Cardiac fibroblast (primary cell): ENCODE measurements at regions not wholly inside any gene's neighbourhood (a gene's known extent, or its start where the extent isn't known, plus 50 kb on each side); places are given as distances from the start of the nearest gene placed in this dataset.

Experiments used
- DNase-seq, 2 donors: peaks; one replicate each; pipeline versions ENCODE4 v3.0.0 to v3.0.0-alpha.2; 2010; ENCODE audit warnings: low read depth in 2 of 2
- H3K4me3 ChIP-seq, 2 donors: replicated peaks in 1 of 2; 1 replicate in 1 of 2; 2 replicates in 1 of 2; pipeline ENCODE4 v1.5.1; 2011; ENCODE audit warnings: low read depth in 2 of 2, low read length in 2 of 2, mild to moderate bottlenecking in 2 of 2, moderate library complexity in 1 of 2
- CTCF ChIP-seq: IDR thresholded peaks from one replicate; pipeline ENCODE4 v1.5.1; 2011; ENCODE audit warnings: low read depth, mild to moderate bottlenecking, low read length, inconsistent platforms

GRCh38 chr13:74576420-74576819 is 442.2 kb upstream of the KLF12 start:
- no peak for TF ChIP-seq CTCF
- no peak for DNase-seq
- H3K4me3 ChIP-seq = no peak overlapping the region

- peak; percentile 50 to 67 for DNase-seq
- peak overlapping the region; percentile 38 to 51 for H3K4me3 ChIP-seq
- no peak for TF ChIP-seq CTCF
Measured at GRCh38 chr13:74575729-74576125, 441.5 kb upstream of the KLF12 start.

GRCh38 chr13:74574964-74575728 is 440.9 kb upstream of the KLF12 start:
- TF ChIP-seq CTCF = peak; percentile 16
- H3K4me3 ChIP-seq = peak overlapping the region; percentile 38 to 51
- peak in 1 of 2 donors; percentile 6 for DNase-seq

GRCh38 chr13:74573654-74574053 is 439.4 kb upstream of the KLF12 start:
- TF ChIP-seq CTCF = peak; percentile 16
- H3K4me3 ChIP-seq = no peak overlapping the region
- peak in 1 of 2 donors; percentile 15 for DNase-seq

GRCh38 chr13:74571811-74572210 is 437.6 kb upstream of the KLF12 start:
- no peak for TF ChIP-seq CTCF
- DNase-seq = no peak

GRCh38 chr13:74570834-74571233 is 436.6 kb upstream of the KLF12 start:
- no peak overlapping the region for H3K4me3 ChIP-seq
- TF ChIP-seq CTCF = no peak
- peak in 1 of 2 donors; percentile 66 for DNase-seq

More at GRCh38 chr13:74571811-74572210, 437.6 kb upstream of the KLF12 start:
- no peak overlapping the region for H3K4me3 ChIP-seq

- H3K4me3 ChIP-seq = no peak overlapping the region
- no peak for DNase-seq
- TF ChIP-seq CTCF = no peak
Measured at GRCh38 chr13:74570046-74570445, 435.8 kb upstream of the KLF12 start.
